Right lobe of liver (tissue), 6 donors: ENCODE measurements at regions not wholly inside any gene's neighbourhood (a gene's known extent, or its start where the extent isn't known, plus 50 kb on each side); places are given as distances from the start of the nearest gene placed in this dataset.

Experiments used
- ATAC-seq, 4 donors: fragments of 200-7000 bp; cut with Tn5 transposase; one replicate each; pipeline ENCODE4 v1.9.1; 2020; ENCODE audit warnings: mild to moderate bottlenecking in 4 of 4, moderate library complexity in 4 of 4
- DNase-seq, 3 donors: peaks; one replicate each; pipeline ENCODE4 v3.0.0-alpha.2; 2020
- H3K27ac ChIP-seq, 3 donors: fragments of 200-600 bp; one replicate each; pipeline ENCODE4 v1.8.0; 2022
- H3K27me3 ChIP-seq, 2 donors: fragments of 200-600 bp; one replicate each; pipeline ENCODE4 v1.8.0; 2022
- H3K36me3 ChIP-seq, 4 donors: fragments of 200-600 bp; sonication (generic) in 1 of 4; one replicate each; pipeline versions ENCODE4 v1.5.1 to v1.8.0; 2017 to 2022; ENCODE audit warnings: control low read depth in 1 of 4
- H3K4me1 ChIP-seq, 4 donors: fragments of 200-600 bp; sonication (generic) in 1 of 4; one replicate each; pipeline versions ENCODE4 v1.5.1 to v1.8.0; 2017 to 2022; ENCODE audit warnings: control low read depth in 1 of 4
- H3K4me3 ChIP-seq, 3 donors: fragments of 200-600 bp; one replicate each; pipeline ENCODE4 v1.8.0; 2022
- H3K9me3 ChIP-seq, 4 donors: fragments of 200-600 bp; sonication (generic) in 1 of 4; one replicate each; pipeline versions ENCODE4 v1.5.1 to v1.8.0; 2017 to 2022; ENCODE audit warnings: control low read depth in 1 of 4
- CTCF ChIP-seq, 4 donors: fragments of 200-600 bp in 3 of 4; fragments of 450-650 bp in 1 of 4; IDR thresholded peaks; one replicate each; pipeline versions ENCODE4 v1.5.1 to v1.8.0; 2016 to 2022; ENCODE audit warnings: antibody characterized with exemption in 4 of 4, mild to moderate bottlenecking in 2 of 4
- POLR2A ChIP-seq: fragments of 450-650 bp; IDR thresholded peaks from one replicate; pipeline ENCODE4 v1.6.1; 2017; ENCODE audit warnings: antibody characterized with exemption, mild to moderate bottlenecking
- WGBS: methylation state at CpG from one replicate; pipeline ENCODE4 v1.1.6; 2018; ENCODE audit warnings: low coverage, low lambda C conversion rate; ENCODE audit not compliant: insufficient coverage; ENCODE audit errors: missing lambda C conversion rate; 5-methylcytosine and 5-hydroxymethylcytosine counted together
- intact Hi-C, 2 donors: fragments of 100-400 bp; cut with DNase I; formaldehyde crosslinking; loops; one replicate each; pipeline versions ENCODE4 v1.11.2 to v1.14.1; 2022
- donor health status: DM: no; HTN: yes; CAD: no.
- donor health status: DM: no; HTN: no; CAD: no.
- donor health status: DM: no; HTN: no; CAD: no.
- donor health status: DM: no; HTN: yes; CAD: no.
- donor health status: DM: no; HTN: yes; CAD: no.

DNA sequence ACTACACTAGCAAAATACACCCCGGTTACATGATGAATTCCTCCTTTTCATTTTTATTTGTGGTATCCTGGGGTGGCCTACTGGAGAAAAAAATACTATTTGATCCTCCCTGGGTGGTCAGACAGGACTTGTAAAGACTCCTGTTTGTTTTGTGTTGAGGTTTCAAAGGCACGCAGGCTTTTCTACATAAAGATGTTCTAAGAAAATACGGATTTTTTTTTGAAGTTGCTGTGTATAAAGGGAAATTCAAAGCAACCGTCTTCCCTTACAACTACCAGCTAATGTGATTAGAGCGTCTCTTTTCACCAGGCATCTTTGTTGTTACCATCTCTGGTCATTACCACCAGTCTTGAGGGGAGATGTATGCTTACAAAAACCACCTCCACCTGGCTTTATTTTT lies 187.1 kb downstream of the SOX4 start:
- intact Hi-C loops = no loop called here
- TF ChIP-seq POLR2A = no peak
- no peak for TF ChIP-seq CTCF (IDR thresholded peaks at IDR 0.05)
- Histone ChIP-seq H3K4me3 (no peak overlapping the region), H3K36me3 (no peaks in the 10 kb centered on the region), H3K27ac (no peak overlapping the region), H3K4me1 (no peaks in the 10 kb centered on the region), H3K27me3 (no peaks in the 10 kb centered on the region), H3K9me3 (no peaks in the 10 kb centered on the region)
- ATAC-seq = no peak
- WGBS = 70% methylated on average over 5 of the region's 5 CpGs
- DNase-seq = no peak

DNA sequence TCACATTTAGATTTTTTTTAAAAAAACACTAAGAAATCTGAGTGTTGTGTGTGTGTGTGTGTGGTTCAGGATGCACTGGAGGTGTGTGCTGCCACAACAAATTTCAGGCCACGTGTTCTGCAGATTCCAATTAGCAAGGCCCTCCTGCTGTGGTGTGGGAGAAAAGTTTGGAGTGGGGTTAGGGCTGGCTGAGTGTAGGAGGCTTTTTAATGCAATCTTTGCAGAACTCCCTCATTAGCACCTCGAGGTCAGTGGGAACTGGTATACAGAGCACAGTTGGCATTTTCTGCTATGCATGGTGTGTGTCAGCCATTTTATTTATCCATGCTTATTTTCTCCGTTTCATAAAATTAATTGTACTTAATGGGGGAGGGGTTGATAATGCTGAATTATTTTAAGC lies 187.6 kb downstream of the SOX4 start:
- TF ChIP-seq POLR2A (no peak), CTCF (IDR thresholded peaks at IDR 0.05) (no peak)
- WGBS = 52% methylated on average over 3 of the region's 3 CpGs

DNA sequence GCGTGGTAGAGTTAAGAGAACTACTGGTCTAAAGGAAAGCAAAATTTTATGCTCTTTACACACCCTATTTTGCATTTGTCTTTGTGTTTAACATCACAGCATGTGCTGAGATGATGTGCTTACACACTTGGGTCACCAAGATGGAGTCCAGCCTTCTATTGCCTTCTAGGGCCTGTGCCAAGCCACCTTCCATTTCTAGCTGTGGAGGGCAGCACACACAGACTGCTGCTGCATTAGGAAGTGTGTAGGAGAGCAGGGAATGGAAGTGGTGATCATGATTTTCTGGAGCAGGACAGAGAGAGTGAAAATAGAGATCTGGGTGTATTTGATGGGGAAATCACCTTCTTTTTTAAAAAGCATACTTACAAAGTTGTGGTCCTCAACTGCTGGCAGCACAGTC lies 191.6 kb downstream of the SOX4 start:
- no peak for ATAC-seq
- intact Hi-C loops = no loop called here
- TF ChIP-seq CTCF (IDR thresholded peaks at IDR 0.05) (no peak), POLR2A (no peak)
- WGBS = 91% methylated on average over 1 of the region's 1 CpG
- Histone ChIP-seq H3K4me1 (no peaks in the 10 kb centered on the region), H3K27ac (no peak overlapping the region), H3K36me3 (no peaks in the 10 kb centered on the region), H3K27me3 (no peaks in the 10 kb centered on the region), H3K4me3 (no peak overlapping the region), H3K9me3 (no peaks in the 10 kb centered on the region)
- no peak for DNase-seq

More for the DNA sequence above, 187.6 kb downstream of the SOX4 start:
- Histone ChIP-seq H3K36me3 (no peaks in the 10 kb centered on the region), H3K9me3 (no peaks in the 10 kb centered on the region), H3K27me3 (no peaks in the 10 kb centered on the region), H3K4me3 (no peak overlapping the region), H3K4me1 (no peaks in the 10 kb centered on the region), H3K27ac (no peak overlapping the region)
- DNase-seq (no peak), ATAC-seq (no peak)
- intact Hi-C loops = no loop called here

GRCh38 chr6:21791056-21791455 lies 197.5 kb downstream of the SOX4 start:
- H3K4me1 ChIP-seq = no peaks in the 10 kb centered on the region
- intact Hi-C loops = no loop called here
- TF ChIP-seq POLR2A (no peak), CTCF (IDR thresholded peaks at IDR 0.05) (no peak)
- H3K27ac ChIP-seq = no peak overlapping the region
- ATAC-seq (no peak), DNase-seq (no peak)
- no peak overlapping the region for H3K4me3 ChIP-seq
- no peaks in the 10 kb centered on the region for H3K9me3 ChIP-seq
- no peaks in the 10 kb centered on the region for H3K27me3 ChIP-seq
- WGBS = 55% methylated on average over 3 of the region's 3 CpGs
- H3K36me3 ChIP-seq = no peaks in the 10 kb centered on the region

DNA sequence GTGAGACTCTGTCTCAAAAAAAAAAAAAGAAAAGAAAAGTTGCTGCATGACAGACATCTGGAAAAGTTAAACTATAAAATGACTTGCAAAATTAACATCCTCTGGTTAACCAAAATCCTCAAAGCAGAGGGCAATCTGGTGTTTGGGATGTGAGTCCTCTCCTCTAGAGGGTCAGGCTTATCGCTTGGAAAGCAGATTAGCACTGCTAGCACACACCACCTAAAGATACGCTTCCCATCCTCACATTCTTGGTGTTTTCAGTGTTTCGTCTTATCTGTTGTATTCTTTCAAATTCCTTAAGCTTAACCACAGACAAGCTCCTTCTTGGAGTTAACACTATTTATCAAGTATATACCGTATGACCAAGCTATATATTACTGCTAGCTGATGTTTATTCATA lies 198.0 kb downstream of the SOX4 start:
- TF ChIP-seq CTCF (IDR thresholded peaks at IDR 0.05) (no peak), POLR2A (no peak)

More for the DNA sequence above, 198.0 kb downstream of the SOX4 start:
- intact Hi-C loops = no loop called here
- Histone ChIP-seq H3K4me1 (no peaks in the 10 kb centered on the region), H3K27ac (no peak overlapping the region), H3K4me3 (no peak overlapping the region), H3K9me3 (no peaks in the 10 kb centered on the region), H3K27me3 (no peaks in the 10 kb centered on the region), H3K36me3 (no peaks in the 10 kb centered on the region)
- 48% methylated on average over 4 of the region's 4 CpGs for WGBS
- ATAC-seq (no peak), DNase-seq (no peak)
